ENCODE measurements at regions not wholly inside any gene's neighbourhood (a gene's known extent, or its start where the extent isn't known, plus 50 kb on each side); places are given as distances from the start of the nearest gene placed in this dataset.

DNA sequence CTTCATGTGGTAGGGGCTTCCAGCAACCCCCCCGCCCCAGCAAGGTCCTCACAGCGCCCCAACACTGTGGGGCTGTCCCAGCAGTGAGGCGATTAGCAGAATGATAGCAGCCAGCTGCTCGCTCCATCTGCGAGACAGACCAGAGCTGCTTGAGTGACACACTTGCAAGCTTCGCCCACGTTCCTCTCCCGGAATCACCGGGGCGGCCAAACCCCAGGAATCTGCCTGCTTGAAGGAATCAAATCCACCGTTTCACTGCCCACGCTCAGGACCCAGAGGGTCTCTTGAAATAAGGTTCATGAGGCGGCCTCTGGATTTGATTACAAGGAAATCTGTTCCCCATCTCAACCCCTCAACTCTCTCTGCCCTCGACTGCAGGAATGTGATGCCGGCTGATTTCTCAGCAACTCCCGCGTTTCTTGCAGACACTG lies 356.0 kb downstream of the C16orf95 start:
- no peak overlapping the region for H3K4me3 Mint-ChIP-seq
- no peaks in the 10 kb centered on the region for H3K9me3 Mint-ChIP-seq
- H3K36me3 Mint-ChIP-seq = no peaks in the 10 kb centered on the region
- H3K27me3 Mint-ChIP-seq = peaks cover 25% of the 10 kb centered on the region
- no peak overlapping the region for H3K27ac Mint-ChIP-seq
- DNase-seq = no peak
- CTCF ChIA-PET = no interaction called here
- peaks cover 3% of the 10 kb centered on the region for H3K4me1 Mint-ChIP-seq

DNA sequence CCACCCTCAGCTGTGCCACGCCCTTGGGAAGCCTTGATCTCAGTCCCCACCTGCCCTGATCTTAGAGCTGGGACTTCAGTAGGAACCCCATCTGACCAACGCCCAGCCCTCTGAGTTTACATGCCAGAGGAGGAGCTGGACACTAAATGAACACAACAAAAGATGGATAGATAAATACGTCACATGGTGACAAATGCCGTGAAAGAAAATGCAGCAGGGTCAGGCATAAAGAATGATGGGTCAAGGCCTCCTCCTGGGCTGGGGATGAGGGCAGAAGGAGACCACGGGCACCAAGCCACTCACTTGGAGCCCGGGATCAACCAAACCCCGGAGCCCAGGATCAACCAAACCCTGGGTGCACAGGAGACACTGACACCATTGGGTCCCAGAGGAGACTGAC lies 354.9 kb downstream of the C16orf95 start:
- H3K4me3 Mint-ChIP-seq = no peak overlapping the region
- CTCF ChIA-PET = no interaction called here
- no peaks in the 10 kb centered on the region for H3K36me3 Mint-ChIP-seq
- no peak overlapping the region for H3K27ac Mint-ChIP-seq
- H3K9me3 Mint-ChIP-seq = no peaks in the 10 kb centered on the region
- H3K27me3 Mint-ChIP-seq = peaks cover 21% of the 10 kb centered on the region
- no peaks in the 10 kb centered on the region for H3K4me1 Mint-ChIP-seq
- no peak for DNase-seq

DNA sequence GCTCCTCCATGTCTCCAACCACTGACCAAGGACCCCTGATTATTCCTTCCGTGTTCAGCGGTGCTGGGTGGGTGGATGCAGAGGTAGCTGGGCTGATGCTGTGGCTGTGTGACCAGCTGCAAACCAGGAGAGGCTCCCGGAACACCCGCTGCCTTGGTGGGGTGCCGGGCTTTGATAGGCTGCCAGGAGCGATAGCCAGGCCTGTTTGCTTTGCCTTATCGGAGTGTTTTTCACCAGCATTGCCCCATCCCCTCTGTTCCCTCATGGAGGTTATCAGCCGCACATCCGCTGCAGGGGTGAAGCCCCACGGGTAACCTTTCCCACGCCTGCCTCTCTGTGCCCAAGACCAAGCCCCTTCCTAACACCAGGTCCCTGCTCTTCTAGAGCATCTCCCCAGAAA lies 354.3 kb downstream of the C16orf95 start:
- Mint-ChIP-seq H3K4me1 (no peaks in the 10 kb centered on the region), H3K9me3 (no peaks in the 10 kb centered on the region), H3K36me3 (no peaks in the 10 kb centered on the region), H3K27ac (no peak overlapping the region), H3K27me3 (peaks cover 21% of the 10 kb centered on the region), H3K4me3 (no peak overlapping the region)
- DNase-seq = no peak
- CTCF ChIA-PET = no interaction called here

DNA sequence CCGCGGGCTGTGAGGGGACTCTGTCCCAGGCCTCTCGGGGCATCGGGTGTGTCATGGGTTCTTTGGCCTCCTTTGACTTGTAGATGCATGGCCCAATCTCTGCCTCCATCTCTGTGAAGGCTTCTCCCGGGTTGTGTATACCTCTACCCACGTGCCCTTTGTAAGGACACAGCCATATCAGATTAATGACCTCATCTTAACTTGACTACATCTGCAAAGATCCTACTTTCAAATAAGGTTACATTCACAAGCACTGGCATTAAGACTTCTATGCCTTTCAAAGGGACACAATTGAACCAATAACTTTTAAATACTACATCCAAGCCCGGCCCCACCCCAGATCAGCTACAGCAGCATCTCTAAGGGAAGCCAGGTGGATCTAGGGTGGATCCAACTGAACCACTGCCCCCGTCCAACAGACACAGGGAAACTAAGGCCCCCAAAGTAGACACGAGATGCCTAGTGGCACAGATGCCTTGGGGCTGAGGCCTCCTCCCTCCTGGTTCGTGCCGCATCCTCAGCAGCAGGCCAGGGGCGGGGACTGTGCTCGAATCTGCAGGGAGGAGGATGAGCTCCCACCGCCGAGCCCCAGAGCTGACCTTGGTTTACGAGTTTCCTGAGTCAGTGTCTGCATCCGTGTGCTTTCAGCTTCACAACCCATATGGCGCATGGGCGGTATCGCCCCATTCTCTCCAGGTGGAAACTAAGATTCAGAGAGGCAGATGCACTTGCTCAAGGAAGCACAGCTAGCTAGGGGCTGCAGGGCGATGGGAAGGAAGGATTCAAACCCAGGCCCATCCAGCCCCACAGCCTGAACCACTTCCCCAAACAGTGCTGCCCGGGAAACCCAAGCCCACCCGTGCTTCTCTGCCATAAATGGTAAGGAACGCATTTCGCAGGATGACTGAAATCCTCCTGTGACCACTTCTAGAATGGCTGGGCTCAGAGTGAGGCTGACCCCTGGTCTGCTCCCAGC lies 353.3 kb downstream of the C16orf95 start:
- no peak for DNase-seq
- H3K27me3 Mint-ChIP-seq = peaks cover 15% of the 10 kb centered on the region
- no peak overlapping the region for H3K4me3 Mint-ChIP-seq
- no peaks in the 10 kb centered on the region for H3K9me3 Mint-ChIP-seq
- H3K36me3 Mint-ChIP-seq = no peaks in the 10 kb centered on the region
- CTCF ChIA-PET = no interaction called here
- no peak overlapping the region for H3K27ac Mint-ChIP-seq
- H3K4me1 Mint-ChIP-seq = no peaks in the 10 kb centered on the region

DNA sequence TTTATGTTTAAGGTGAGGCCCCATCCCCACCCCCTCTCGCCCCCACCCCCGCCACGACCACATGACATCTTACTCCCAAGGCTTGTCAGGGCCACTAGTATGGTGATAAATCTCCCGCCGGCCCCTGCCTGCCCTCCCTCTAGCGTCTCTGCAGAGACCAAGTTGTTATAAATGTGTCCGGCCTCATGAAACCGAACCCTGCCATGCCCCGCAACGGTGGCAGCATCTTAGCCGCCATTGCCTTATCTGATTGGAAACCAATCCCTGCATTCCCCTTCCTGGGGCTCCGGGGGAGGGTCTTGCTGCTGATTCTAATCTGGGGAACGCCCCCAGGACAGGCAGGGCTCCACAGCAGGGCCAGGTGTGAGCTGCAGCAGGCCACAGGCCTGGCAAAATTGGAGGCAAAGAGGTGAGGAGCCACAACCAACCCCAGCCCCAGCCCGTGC lies 352.4 kb downstream of the C16orf95 start:
- no peak overlapping the region for H3K4me3 Mint-ChIP-seq
- H3K4me1 Mint-ChIP-seq = no peaks in the 10 kb centered on the region
- no peak for DNase-seq
- peaks cover 6% of the 10 kb centered on the region for H3K27me3 Mint-ChIP-seq
- CTCF ChIA-PET = no interaction called here
- H3K27ac Mint-ChIP-seq = no peak overlapping the region
- no peaks in the 10 kb centered on the region for H3K36me3 Mint-ChIP-seq
- no peaks in the 10 kb centered on the region for H3K9me3 Mint-ChIP-seq

DNA sequence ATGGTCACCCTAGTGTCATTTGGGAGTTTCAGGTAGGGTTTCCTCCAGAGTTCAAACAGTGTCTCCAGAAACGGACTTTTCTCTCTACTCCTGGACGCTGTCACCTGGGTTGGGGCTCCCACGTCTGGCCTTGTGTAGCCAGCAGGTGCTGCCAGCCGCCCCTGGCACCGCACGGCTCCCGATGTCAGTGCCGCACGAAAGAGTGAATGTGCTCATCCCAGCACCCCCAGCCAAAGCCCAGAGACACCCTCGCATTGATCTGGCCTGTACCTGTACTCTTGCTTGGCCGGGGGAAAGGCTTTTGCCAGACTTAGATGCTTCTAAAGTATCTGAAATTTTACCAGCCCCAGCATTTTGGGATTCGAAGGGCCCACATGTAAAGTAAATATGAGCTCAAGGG lies 351.9 kb downstream of the C16orf95 start:
- Mint-ChIP-seq H3K4me1 (no peaks in the 10 kb centered on the region), H3K36me3 (no peaks in the 10 kb centered on the region), H3K27me3 (peaks cover under 1% of the 10 kb centered on the region), H3K27ac (no peak overlapping the region), H3K4me3 (no peak overlapping the region), H3K9me3 (no peaks in the 10 kb centered on the region)
- DNase-seq = no peak
- CTCF ChIA-PET = no interaction called here

DNA sequence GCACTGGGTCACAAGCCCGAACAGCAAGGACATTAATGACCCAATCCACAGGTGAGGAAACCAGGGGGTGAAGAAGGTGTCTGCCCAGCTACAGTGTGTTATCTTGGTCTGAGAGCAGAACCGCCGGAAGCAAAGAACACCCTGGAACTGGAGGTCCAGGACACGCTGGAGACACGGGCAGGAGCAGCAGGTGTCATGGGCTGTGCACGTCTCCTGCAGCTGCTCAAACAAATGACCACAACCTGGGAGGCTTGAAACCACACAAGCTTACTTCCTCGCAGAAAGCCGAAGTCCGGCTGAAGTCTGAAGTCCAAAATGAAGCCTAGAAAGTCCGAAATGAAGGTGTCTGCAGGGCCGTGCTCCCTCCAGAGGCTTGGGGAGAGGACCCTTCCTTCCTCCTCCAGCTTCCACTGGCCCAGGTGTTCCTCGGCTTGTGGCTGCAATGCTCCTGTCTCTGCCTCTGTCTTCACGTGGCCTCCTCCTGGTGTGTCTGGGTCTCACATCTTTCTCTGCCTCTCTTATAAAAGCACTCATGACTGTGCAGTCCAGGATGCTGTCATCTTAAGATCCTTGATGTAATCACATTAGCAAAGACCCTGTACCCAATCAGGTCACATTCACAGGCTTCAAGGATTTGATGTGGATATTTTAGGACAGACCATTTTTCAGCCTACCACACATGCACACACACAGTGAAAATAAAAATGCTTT lies 351.2 kb downstream of the C16orf95 start:
- Mint-ChIP-seq H3K9me3 (no peaks in the 10 kb centered on the region), H3K27me3 (no peaks in the 10 kb centered on the region), H3K36me3 (no peaks in the 10 kb centered on the region), H3K4me1 (no peaks in the 10 kb centered on the region), H3K27ac (no peak overlapping the region), H3K4me3 (no peak overlapping the region)
- DNase-seq = no peak
- CTCF ChIA-PET = no interaction called here

DNA sequence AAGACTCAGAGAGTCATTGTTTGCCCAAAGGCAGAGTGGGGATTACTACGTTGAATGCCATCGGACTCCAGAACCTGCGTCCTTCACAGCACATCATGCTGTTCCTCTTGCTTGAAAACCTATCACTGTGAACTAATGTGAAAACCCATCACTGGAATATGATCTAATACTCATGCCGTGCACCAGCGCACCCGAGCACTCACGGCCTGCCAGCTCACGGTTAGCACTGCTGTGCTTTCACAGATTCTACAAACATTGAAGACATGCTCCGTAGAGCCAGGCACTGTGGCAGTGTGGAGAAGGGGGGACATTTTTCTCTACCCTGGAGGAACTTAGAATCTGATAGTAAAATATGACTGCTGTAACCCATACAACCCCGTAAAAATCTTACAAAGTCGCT lies 350.4 kb downstream of the C16orf95 start:
- CTCF ChIA-PET = no interaction called here
- no peak for DNase-seq
- H3K36me3 Mint-ChIP-seq = no peaks in the 10 kb centered on the region
- no peak overlapping the region for H3K27ac Mint-ChIP-seq
- no peaks in the 10 kb centered on the region for H3K4me1 Mint-ChIP-seq
- no peak overlapping the region for H3K4me3 Mint-ChIP-seq
- no peaks in the 10 kb centered on the region for H3K27me3 Mint-ChIP-seq
- no peaks in the 10 kb centered on the region for H3K9me3 Mint-ChIP-seq

DNA sequence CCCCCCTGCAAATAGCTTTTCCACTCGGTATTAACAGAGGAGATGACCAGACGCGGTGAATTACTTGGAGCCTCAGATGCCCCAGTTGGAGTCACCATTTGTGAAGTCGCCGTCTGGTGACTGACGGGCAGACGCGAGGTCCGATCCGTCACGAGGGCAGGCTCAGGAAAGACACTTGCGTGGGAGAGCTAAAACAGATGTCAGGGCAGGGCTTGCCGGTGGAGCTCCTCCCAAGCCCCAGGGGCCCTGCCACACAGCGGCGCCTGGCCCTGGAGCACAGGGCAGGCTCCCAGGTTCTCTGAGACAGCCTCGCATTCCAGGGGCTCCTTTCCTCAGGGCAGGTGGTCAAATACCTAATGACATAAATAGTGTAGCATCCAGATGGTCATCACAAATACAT lies 348.3 kb downstream of the C16orf95 start:
- H3K4me1 Mint-ChIP-seq = no peaks in the 10 kb centered on the region
- CTCF ChIA-PET = no interaction called here
- H3K27ac Mint-ChIP-seq = no peak overlapping the region
- no peaks in the 10 kb centered on the region for H3K27me3 Mint-ChIP-seq
- no peaks in the 10 kb centered on the region for H3K9me3 Mint-ChIP-seq
- H3K4me3 Mint-ChIP-seq = no peak overlapping the region
- DNase-seq = no peak
- H3K36me3 Mint-ChIP-seq = no peaks in the 10 kb centered on the region

DNA sequence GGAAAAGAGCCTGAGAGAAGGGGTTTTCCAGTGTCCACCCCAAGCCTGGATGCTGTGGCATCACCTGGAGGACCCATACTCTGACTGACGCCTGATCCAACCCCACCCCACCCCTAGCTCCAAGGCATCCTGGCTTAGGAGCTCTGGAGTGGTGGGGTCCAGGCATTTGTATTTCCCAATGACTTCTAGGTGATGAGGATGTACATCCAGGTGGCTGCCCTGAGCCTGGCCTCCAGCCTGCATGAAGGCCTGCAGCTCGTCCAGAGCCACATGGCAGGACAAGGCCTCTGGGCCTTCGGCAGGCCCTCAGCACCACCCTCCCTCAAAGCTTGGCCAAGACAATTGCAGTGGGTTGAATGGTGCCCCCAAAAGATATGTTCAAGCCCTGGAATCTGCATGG lies 347.5 kb downstream of the C16orf95 start:
- Mint-ChIP-seq H3K4me3 (no peak overlapping the region), H3K27me3 (no peaks in the 10 kb centered on the region), H3K36me3 (no peaks in the 10 kb centered on the region), H3K27ac (no peak overlapping the region), H3K4me1 (no peaks in the 10 kb centered on the region), H3K9me3 (no peaks in the 10 kb centered on the region)
- CTCF ChIA-PET = no interaction called here
- DNase-seq = no peak

DNA sequence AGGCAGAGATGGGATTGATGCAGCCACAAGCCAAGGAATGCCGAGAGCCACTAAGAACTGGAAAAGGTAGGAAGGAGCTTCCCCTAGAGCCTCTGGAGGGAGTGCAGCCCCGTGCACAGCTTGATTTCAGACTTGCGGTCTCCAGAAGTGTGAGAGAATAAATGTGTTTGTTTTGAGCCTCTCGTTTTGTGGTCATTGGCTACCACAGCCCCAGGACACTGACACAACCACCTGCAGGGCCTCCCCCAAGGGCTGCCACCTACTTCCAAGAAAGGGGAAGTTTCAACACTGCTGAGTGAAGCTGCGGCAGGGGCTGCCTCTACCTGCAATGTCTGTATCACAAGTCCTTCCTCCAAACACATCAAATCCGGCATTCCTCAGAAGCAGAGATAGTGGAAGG lies 346.9 kb downstream of the C16orf95 start:
- DNase-seq = no peak
- no peaks in the 10 kb centered on the region for H3K36me3 Mint-ChIP-seq
- H3K4me1 Mint-ChIP-seq = no peaks in the 10 kb centered on the region
- no peaks in the 10 kb centered on the region for H3K27me3 Mint-ChIP-seq
- no peak overlapping the region for H3K27ac Mint-ChIP-seq
- H3K9me3 Mint-ChIP-seq = no peaks in the 10 kb centered on the region
- CTCF ChIA-PET = no interaction called here
- H3K4me3 Mint-ChIP-seq = no peak overlapping the region

DNA sequence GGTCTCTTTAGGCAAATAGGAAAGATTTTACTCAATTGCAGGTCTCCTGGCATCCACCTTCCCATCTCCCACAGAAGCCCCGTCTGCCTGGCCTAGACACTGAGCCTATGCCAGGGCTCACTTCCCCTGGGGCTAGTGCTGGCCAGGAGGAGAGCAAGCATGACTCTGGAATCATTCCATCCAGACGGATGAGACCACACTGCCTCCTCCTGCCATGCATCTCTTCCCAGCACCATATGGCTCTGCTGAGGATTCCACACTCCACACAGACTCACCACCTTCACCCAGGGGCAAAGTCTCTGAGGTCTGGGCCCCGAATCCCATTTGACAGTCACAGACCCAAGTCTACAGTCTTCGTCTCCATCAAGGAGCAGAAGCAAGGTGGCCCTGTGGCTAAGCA lies 346.5 kb downstream of the C16orf95 start:
- Mint-ChIP-seq H3K9me3 (no peaks in the 10 kb centered on the region), H3K4me1 (no peaks in the 10 kb centered on the region), H3K27ac (no peak overlapping the region), H3K27me3 (no peaks in the 10 kb centered on the region), H3K4me3 (no peak overlapping the region), H3K36me3 (no peaks in the 10 kb centered on the region)
- CTCF ChIA-PET = no interaction called here
- no peak for DNase-seq

DNA sequence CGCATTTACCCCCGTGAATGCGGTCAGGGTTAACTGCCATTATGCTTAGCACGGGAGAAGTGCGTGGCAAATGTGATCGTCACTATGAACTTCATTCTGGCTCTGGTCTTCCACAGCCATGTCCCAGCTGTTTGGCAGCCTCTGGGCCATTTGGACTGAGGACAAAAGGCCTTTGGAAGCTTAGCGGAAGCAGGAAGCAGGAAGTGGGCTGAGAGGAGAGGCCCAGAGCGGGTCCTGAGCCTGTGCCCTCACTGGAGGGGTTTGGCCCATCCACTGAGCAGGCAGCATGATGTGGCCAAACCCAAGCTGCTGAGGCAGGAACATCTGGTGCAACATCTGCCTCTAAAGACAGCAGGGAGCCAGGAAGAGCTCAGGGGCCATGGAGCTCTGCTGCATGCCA lies 345.9 kb downstream of the C16orf95 start:
- no peak for DNase-seq
- Mint-ChIP-seq H3K36me3 (no peaks in the 10 kb centered on the region), H3K4me1 (no peaks in the 10 kb centered on the region), H3K4me3 (no peak overlapping the region), H3K9me3 (no peaks in the 10 kb centered on the region), H3K27me3 (no peaks in the 10 kb centered on the region), H3K27ac (no peak overlapping the region)
- CTCF ChIA-PET = no interaction called here

DNA sequence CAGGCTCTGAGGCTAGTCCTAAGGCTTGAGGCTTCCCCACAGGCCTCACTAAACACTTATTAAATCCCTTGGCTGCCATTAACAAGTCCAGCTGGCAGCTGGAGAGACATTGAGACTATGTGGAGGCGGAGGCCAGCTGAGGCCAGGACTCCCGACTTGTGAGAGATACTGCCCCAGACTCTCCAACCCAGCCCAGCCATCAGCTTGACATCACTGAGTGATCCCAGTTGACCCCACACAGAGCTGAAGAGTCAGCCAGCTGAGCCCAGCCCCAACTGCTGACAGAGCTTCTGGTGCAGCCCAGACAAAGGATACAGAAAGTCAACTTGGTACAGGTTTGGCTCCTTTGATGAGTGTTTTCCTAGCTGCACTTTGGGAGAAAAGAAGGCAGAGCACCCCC lies 343.1 kb downstream of the C16orf95 start:
- Mint-ChIP-seq H3K4me1 (no peaks in the 10 kb centered on the region), H3K9me3 (no peaks in the 10 kb centered on the region), H3K27ac (no peak overlapping the region), H3K4me3 (no peak overlapping the region), H3K36me3 (no peaks in the 10 kb centered on the region), H3K27me3 (no peaks in the 10 kb centered on the region)
- CTCF ChIA-PET = no interaction called here
- DNase-seq = no peak

DNA sequence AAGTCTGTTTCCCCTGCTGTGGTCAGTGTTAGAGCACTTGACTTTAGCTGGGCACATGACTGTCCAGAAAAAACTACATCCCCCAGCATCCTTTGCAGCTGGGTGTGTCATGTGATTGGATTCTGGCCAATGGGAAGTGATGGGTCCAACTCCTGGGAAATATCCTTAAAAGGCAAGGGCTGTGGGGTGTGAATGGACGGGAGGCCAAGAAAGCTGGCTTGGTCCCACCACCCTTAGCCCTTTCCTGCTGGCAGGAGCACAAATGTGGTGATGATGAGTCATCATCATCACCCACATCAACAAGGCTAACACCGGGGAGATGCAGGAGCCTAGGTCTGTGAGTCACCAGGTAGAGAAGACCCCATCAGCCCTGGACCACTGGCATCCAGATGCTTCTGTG lies 341.7 kb downstream of the C16orf95 start:
- H3K27ac Mint-ChIP-seq = no peak overlapping the region
- H3K27me3 Mint-ChIP-seq = no peaks in the 10 kb centered on the region
- no peaks in the 10 kb centered on the region for H3K9me3 Mint-ChIP-seq
- H3K4me1 Mint-ChIP-seq = no peaks in the 10 kb centered on the region
- no peak for DNase-seq
- H3K4me3 Mint-ChIP-seq = no peak overlapping the region
- no peaks in the 10 kb centered on the region for H3K36me3 Mint-ChIP-seq
- CTCF ChIA-PET = no interaction called here
